GM18511 (cell line): ENCODE measurements at regions not wholly inside any gene's neighbourhood (a gene's known extent, or its start where the extent isn't known, plus 50 kb on each side); places are given as distances from the start of the nearest gene placed in this dataset.
"Not testable (repeated sequence)": the region's sequence is repeated elsewhere in the genome, so short reads cannot be mapped to it uniquely, and the experiment has no call there.

Source experiments
- ATAC-seq: cut with Tn5 transposase; IDR thresholded peaks from one replicate; pipeline ENCODE4 v1.9.1; 2021; ENCODE audit warnings: mild to moderate bottlenecking, moderate library complexity; ENCODE audit not compliant: unreplicated experiment

GRCh38 chr18:45339810-45340550, 275.3 kb upstream of the SLC14A2 start:
- ATAC-seq = no peak

- ATAC-seq = no peak
Measured at GRCh38 chr18:45340884-45341283, 274.4 kb upstream of the SLC14A2 start.

GRCh38 chr18:45341454-45341853, 273.8 kb upstream of the SLC14A2 start:
- no peak for ATAC-seq

- no peak for ATAC-seq
Measured at GRCh38 chr18:45342166-45342565, 273.1 kb upstream of the SLC14A2 start.

GRCh38 chr18:45342653-45343052, 272.6 kb upstream of the SLC14A2 start:
- no peak for ATAC-seq

- no peak for ATAC-seq
Measured at GRCh38 chr18:45343365-45343764, 271.9 kb upstream of the SLC14A2 start.

GRCh38 chr18:45344680-45345079, 270.6 kb upstream of the SLC14A2 start:
- ATAC-seq = not testable (repeated sequence)

GRCh38 chr18:45349019-45349418, 266.3 kb upstream of the SLC14A2 start:
- ATAC-seq = no peak

GRCh38 chr18:45349467-45349866, 265.8 kb upstream of the SLC14A2 start:
- ATAC-seq = no peak

GRCh38 chr18:45350404-45351156, 264.7 kb upstream of the SLC14A2 start:
- ATAC-seq = no peak

- no peak for ATAC-seq
Measured at GRCh38 chr18:45352874-45353273, 262.4 kb upstream of the SLC14A2 start.

- ATAC-seq = no peak
Measured at GRCh38 chr18:45353530-45353929, 261.7 kb upstream of the SLC14A2 start.

GRCh38 chr18:45355944-45356520, 259.2 kb upstream of the SLC14A2 start:
- no peak for ATAC-seq

- ATAC-seq = no peak
Measured at GRCh38 chr18:45357686-45358470, 257.4 kb upstream of the SLC14A2 start.

- ATAC-seq = no peak
Measured at GRCh38 chr18:45359275-45360009, 255.8 kb upstream of the SLC14A2 start.

- no peak for ATAC-seq
Measured at GRCh38 chr18:45361125-45361851, 254.0 kb upstream of the SLC14A2 start.

- ATAC-seq = no peak
Measured at GRCh38 chr18:45363196-45363595, 252.1 kb upstream of the SLC14A2 start.

GRCh38 chr18:45365835-45366234, 249.4 kb upstream of the SLC14A2 start:
- ATAC-seq = no peak

GRCh38 chr18:45370255-45371010, 244.8 kb upstream of the SLC14A2 start:
- no peak for ATAC-seq
